ENCODE measurements at regions not wholly inside any gene's neighbourhood (a gene's known extent, or its start where the extent isn't known, plus 50 kb on each side); places are given as distances from the start of the nearest gene placed in this dataset.

DNA sequence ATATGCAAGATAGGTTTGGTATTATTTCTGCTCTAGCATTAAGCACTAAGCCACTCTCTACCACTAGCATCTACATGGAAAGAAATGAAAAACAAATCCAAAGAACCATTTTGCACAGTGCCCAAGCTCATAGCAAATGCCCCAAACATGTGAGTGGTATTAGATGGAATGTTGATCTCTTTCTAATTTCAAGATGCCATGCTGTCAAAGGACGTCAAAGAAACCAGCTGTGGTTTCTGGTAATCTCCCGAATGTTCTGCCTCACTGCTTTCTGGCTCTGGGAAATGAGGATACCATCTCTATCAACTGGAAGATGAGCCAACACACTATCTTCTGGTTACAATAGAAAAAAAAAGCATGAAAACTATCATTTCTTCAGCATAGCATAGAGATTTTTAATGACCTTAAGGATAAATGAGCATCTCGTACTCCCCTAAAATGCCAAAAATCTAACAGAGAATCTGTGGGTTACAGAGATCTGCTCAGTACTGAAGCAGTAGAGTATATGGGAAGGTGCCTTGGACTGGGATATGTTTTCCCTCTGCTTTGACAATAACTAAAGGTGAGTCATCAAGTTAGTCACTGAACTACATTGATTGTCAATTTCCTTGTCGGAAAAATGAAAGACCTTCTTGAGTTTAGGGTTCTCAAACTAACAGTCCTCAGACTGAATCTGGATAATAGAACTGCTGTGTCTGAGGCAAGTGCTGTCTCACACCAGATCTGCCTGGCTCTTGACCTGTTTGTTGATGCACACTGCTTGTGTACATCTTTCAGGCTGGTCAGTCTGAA lies 244.8 kb upstream of the NCKAP5 start:
- Histone ChIP-seq H3K4me3 (no peak overlapping the region), H3K27ac (no peak overlapping the region)
- TF ChIP-seq, protein P1, sequence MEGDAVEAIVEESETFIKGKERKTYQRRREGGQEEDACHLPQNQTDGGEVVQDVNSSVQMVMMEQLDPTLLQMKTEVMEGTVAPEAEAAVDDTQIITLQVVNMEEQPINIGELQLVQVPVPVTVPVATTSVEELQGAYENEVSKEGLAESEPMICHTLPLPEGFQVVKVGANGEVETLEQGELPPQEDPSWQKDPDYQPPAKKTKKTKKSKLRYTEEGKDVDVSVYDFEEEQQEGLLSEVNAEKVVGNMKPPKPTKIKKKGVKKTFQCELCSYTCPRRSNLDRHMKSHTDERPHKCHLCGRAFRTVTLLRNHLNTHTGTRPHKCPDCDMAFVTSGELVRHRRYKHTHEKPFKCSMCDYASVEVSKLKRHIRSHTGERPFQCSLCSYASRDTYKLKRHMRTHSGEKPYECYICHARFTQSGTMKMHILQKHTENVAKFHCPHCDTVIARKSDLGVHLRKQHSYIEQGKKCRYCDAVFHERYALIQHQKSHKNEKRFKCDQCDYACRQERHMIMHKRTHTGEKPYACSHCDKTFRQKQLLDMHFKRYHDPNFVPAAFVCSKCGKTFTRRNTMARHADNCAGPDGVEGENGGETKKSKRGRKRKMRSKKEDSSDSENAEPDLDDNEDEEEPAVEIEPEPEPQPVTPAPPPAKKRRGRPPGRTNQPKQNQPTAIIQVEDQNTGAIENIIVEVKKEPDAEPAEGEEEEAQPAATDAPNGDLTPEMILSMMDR (IDR thresholded peaks at IDR 0.05): no peak
- no peak for DNase-seq (ENCODE audit: low spot score)

DNA sequence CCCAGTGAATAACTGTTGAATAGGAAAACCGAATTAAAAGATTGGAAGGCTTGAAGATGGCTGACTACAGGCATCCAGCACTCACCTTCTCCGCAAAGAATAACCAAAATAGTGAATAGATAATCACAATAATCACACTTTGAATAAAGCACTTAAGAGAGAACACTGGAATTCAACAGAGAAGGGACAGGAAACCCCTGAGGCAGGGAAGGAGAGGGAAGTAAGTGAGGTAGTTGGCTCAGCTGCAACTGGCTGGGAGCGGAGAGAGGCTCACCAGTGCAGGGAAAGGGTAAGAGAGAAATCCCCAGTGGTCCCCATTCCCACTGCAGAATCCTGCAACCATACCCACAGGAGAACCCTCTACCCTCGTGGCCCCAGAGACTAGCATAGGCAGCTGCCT lies 246.6 kb upstream of the NCKAP5 start:
- TF ChIP-seq, protein P1 (IDR thresholded peaks at IDR 0.05): no peak

DNA sequence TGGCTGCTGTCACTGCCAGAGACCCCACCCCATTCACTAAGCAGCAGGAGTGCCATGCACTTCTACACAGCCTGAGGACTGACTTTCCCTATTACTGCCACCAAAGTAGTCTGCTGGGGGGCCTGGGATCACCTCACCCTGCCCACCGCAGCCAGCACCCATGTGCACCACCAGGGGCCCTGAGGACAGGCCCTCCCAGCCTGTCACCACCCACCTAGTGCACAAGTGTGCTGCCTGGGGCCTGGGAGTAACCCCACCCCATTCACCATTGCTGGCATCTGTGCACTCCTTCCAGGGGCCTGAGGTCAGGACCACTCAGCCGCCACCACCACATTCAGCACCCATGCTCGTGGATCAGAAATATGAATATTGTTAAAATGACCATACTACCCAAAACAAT lies 247.8 kb upstream of the NCKAP5 start:
- H3K27ac ChIP-seq: no peak overlapping the region
- DNase-seq (ENCODE audit: low spot score): no peak
- TF ChIP-seq, protein P1 (IDR thresholded peaks at IDR 0.05): no peak
- H3K4me3 ChIP-seq: no peak overlapping the region

More for the DNA sequence above, 246.6 kb upstream of the NCKAP5 start:
- Histone ChIP-seq H3K27ac (no peak overlapping the region), H3K4me3 (no peak overlapping the region)
- DNase-seq (ENCODE audit: low spot score): no peak

DNA sequence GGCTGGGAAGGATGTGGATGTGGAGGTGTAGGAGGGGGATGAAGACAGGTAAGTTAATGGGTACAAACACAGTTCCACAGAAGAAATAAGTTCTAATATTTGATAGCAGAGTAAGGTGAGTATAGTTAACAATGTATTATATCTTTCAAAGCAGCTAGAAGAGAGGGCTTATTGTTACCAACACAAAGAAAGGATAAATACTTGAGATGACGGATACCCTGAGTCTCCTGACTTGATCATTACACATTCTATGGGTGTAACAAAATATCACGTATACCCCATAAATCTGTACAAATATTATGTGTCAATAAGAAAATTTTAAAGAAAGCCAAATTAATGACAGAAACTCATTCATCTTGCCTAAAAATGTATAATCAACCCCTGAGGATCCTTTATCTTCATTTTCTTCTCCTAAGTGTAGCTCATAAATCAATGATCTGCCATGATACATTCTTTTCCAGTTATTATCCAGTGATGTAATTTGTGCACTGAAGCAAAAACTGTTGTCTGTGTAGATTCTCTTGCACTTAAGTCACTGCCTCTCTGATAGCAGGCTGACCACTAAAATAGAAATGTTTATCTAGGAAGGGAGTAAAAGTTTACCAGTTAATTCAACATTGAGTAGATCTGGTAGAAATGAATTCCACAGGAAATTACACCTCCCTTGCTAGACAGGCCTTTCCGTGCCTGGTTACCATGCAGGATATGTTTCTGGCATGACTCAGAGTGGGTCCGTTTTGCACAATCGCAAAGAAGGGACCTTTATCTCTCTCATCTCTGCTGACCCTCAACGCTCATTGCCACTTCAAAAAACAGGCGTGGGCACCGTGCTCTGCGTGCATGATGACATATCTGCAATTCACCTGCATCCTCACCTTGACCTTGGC lies 249.7 kb upstream of the NCKAP5 start:
- no peak for DNase-seq (ENCODE audit: low spot score)
- Histone ChIP-seq H3K4me3 (no peak overlapping the region), H3K27ac (no peak overlapping the region)
- TF ChIP-seq, protein P1 (IDR thresholded peaks at IDR 0.05): no peak

DNA sequence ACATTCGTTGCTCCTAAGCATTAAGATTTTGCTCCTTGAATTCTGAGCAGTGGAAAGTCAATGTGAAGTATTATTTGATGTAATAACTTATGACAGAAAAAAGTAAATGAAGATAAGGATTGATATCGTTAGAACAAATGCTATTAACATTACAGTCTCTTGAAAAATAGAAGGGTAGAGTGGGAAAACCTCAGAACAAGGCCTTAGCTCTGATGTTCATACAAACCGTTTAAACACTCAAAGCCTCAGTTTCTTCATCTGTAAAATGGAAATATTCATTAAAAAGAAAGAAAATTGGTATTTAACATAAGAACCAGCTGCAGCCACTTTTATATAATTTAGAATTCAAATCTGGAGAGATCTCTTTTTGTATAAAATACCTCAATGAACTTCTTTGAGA lies 250.4 kb upstream of the NCKAP5 start:
- H3K4me3 ChIP-seq: no peak overlapping the region
- no peak for DNase-seq (ENCODE audit: low spot score)
- TF ChIP-seq, protein P1 (IDR thresholded peaks at IDR 0.05): no peak
- H3K27ac ChIP-seq: no peak overlapping the region

DNA sequence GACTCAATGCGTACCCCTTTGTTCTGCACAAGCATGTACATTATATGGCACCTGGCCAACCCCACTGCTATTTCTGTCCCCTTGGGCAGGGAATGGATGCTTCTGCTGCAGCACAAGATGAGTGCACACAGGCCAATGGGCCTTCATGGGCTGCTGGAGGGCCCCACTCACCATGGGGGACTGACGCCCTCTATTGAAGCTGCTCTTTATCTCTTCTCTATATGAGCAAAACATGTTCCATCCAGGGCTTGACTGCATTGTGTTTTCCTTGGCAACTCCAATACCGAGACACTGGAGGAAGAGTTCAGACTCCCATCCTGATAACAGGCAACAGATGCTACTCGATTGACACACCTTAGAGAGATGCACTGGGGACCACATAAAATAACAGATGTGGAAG lies 251.6 kb upstream of the NCKAP5 start:
- TF ChIP-seq, protein P1 (IDR thresholded peaks at IDR 0.05): no peak
- no peak overlapping the region for H3K4me3 ChIP-seq
- no peak overlapping the region for H3K27ac ChIP-seq
- no peak for DNase-seq (ENCODE audit: low spot score)

Data from coronary artery (tissue), 2 donors.